Epithelial cell of esophagus (primary cell): ENCODE measurements at regions not wholly inside any gene's neighbourhood (a gene's known extent, or its start where the extent isn't known, plus 50 kb on each side); places are given as distances from the start of the nearest gene placed in this dataset.

Source experiments
- DNase-seq: peaks from one replicate; pipeline ENCODE4 v3.0.0; 2010; ENCODE audit warnings: low read depth
- H3K4me3 ChIP-seq: 2 replicates; pipeline ENCODE4 v1.5.1; 2011; ENCODE audit warnings: mild to moderate bottlenecking, low read length, control low read depth
- TF ChIP-seq, protein P1 (sequence below): IDR thresholded peaks from 2 replicates; pipeline ENCODE4 v1.5.1; 2011; ENCODE audit warnings: low read depth, mild to moderate bottlenecking, low read length, control low read depth, inconsistent platforms; ENCODE audit not compliant: insufficient read depth; ENCODE audit errors: missing control alignments

GRCh38 chr13:81821259-81821658 lies 1480.3 kb upstream of the SPRY2 start:
- TF ChIP-seq, protein P1, sequence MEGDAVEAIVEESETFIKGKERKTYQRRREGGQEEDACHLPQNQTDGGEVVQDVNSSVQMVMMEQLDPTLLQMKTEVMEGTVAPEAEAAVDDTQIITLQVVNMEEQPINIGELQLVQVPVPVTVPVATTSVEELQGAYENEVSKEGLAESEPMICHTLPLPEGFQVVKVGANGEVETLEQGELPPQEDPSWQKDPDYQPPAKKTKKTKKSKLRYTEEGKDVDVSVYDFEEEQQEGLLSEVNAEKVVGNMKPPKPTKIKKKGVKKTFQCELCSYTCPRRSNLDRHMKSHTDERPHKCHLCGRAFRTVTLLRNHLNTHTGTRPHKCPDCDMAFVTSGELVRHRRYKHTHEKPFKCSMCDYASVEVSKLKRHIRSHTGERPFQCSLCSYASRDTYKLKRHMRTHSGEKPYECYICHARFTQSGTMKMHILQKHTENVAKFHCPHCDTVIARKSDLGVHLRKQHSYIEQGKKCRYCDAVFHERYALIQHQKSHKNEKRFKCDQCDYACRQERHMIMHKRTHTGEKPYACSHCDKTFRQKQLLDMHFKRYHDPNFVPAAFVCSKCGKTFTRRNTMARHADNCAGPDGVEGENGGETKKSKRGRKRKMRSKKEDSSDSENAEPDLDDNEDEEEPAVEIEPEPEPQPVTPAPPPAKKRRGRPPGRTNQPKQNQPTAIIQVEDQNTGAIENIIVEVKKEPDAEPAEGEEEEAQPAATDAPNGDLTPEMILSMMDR, result no peak

DNA sequence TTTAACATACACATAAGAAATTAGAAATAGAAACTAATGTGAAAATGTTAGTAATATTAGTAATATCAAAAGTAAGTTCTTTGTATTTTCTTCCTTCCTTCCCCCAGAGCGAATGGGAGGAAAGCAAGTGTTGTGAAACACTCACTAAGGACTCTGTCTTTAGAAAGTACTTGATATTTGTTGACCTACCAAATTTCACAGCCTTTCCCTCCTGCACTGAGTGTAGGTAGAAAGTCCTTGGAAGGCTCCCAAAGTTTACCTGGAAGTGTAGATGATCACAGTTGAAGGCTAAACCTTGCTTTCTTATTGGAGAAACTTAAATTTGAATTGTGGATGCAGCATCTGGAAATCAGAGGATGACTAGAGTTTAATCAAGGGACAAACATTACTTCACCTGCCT lies 1459.5 kb upstream of the SPRY2 start:
- DNase-seq, result no peak
- TF ChIP-seq, protein P1, result no peak

More at GRCh38 chr13:81821259-81821658, 1480.3 kb upstream of the SPRY2 start:
- H3K4me3 ChIP-seq, result no peak overlapping the region
- DNase-seq, result no peak

DNA sequence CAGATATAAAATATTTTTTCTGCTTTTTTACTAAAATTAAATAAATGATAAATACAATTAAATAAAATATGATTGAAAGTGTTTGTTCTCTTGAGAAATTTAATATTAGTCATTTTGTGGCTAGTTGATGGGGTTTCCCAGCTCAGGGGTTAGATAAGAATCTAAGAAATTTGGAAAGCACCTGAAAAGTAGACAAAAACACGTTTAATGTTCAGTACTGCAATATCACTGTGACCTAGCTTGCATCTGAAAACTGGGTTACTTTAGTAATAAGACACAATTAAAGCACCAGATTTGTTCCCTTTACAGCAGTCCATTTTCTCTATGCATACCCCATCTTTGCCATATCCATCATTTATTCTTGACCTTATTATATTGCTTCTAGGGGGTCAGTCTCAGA lies 1454.8 kb upstream of the SPRY2 start:
- no peak overlapping the region for H3K4me3 ChIP-seq
- no peak for DNase-seq
- TF ChIP-seq, protein P1, result no peak

More for the DNA sequence above, 1459.5 kb upstream of the SPRY2 start:
- no peak overlapping the region for H3K4me3 ChIP-seq

GRCh38 chr13:81791641-81792040 lies 1450.7 kb upstream of the SPRY2 start:
- DNase-seq, result no peak
- no peak overlapping the region for H3K4me3 ChIP-seq
- TF ChIP-seq, protein P1, result no peak

GRCh38 chr13:81781471-81781870 lies 1440.5 kb upstream of the SPRY2 start:
- H3K4me3 ChIP-seq, result no peak overlapping the region
- TF ChIP-seq, protein P1, result no peak

DNA sequence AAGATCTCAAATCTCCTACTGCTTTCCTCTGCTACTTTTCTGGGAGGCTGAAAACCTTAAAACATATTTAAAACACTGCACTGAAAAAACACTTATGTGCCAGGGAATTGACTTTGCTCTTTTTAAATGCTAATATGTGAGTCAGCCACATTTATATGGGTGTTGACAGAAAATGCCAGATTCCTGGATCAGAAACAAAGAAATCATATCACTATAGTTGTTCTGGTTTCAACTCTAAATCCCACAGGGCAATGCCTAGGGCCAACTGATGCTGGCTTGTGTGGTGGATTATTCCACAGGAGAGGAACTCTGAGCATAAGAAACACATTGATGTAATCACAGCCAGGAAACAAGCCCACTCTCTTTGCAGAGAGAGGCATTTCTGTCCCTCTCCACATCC lies 1439.0 kb upstream of the SPRY2 start:
- TF ChIP-seq, protein P1, result no peak
- H3K4me3 ChIP-seq, result no peak overlapping the region
- peak; percentile 33 for DNase-seq

More at GRCh38 chr13:81781471-81781870, 1440.5 kb upstream of the SPRY2 start:
- no peak for DNase-seq

DNA sequence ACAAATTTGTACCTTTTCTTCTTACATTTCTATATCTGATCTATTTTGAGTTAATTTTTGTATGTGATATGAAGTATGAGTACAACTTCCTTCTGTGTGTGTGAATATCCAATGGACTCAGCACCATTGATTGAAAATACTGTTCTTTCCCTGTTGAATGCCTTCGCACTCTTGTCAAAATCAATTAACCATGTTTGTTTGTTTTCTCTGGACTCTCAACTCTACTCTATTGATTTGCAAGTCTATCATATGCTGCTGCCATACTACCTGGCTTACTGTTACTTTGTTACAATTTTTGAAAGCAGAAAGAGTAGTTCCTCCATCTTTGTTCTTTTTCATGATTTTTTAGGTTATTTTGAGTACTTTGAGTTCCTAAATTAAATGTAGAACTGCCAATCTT lies 1437.4 kb upstream of the SPRY2 start:
- TF ChIP-seq, protein P1, result no peak
- no peak for DNase-seq
- no peak overlapping the region for H3K4me3 ChIP-seq
